NCI-H82 (cell line): ENCODE measurements at regions not wholly inside any gene's neighbourhood (a gene's known extent, or its start where the extent isn't known, plus 50 kb on each side); places are given as distances from the start of the nearest gene placed in this dataset.

Experiments used
- DNase-seq: peaks from one replicate; lab custom pipeline; 2025; lab: John Stamatoyannopoulos, UW

- DNase-seq: no peak
Measured at GRCh38 chr1:4137621-4138415, 237.7 kb upstream of the C1orf174 start.

GRCh38 chr1:4139646-4140045, 239.6 kb upstream of the C1orf174 start:
- no peak for DNase-seq

- DNase-seq: no peak
Measured at GRCh38 chr1:4140241-4140640, 240.2 kb upstream of the C1orf174 start.

GRCh38 chr1:4140821-4141220, 240.7 kb upstream of the C1orf174 start:
- DNase-seq: no peak

GRCh38 chr1:4144349-4144971, 244.4 kb upstream of the C1orf174 start:
- no peak for DNase-seq

- no peak for DNase-seq
Measured at GRCh38 chr1:4146101-4146500, 246.0 kb upstream of the C1orf174 start.

- no peak for DNase-seq
Measured at GRCh38 chr1:4146614-4147013, 246.5 kb upstream of the C1orf174 start.

GRCh38 chr1:4147509-4147908, 247.4 kb upstream of the C1orf174 start:
- no peak for DNase-seq

- DNase-seq: no peak
Measured at GRCh38 chr1:4149281-4149680, 249.2 kb upstream of the C1orf174 start.

GRCh38 chr1:4149831-4150230, 249.8 kb upstream of the C1orf174 start:
- no peak for DNase-seq

- no peak for DNase-seq
Measured at GRCh38 chr1:4150262-4150661, 250.2 kb upstream of the C1orf174 start.

GRCh38 chr1:4152266-4152665, 252.2 kb upstream of the C1orf174 start:
- DNase-seq: no peak

- DNase-seq: no peak
Measured at GRCh38 chr1:4153571-4153970, 253.5 kb upstream of the C1orf174 start.

GRCh38 chr1:4156241-4156973, 256.3 kb upstream of the C1orf174 start:
- DNase-seq: no peak

GRCh38 chr1:4160181-4160580, 260.1 kb upstream of the C1orf174 start:
- DNase-seq: no peak

- DNase-seq: peak; percentile 18
Measured at GRCh38 chr1:4161366-4162006, 261.4 kb upstream of the C1orf174 start.

- no peak for DNase-seq
Measured at GRCh38 chr1:4164965-4165364, 264.9 kb upstream of the C1orf174 start.

- DNase-seq: no peak
Measured at GRCh38 chr1:4165686-4166300, 265.7 kb upstream of the C1orf174 start.

GRCh38 chr1:4166713-4167112, 266.6 kb upstream of the C1orf174 start:
- DNase-seq: no peak

- DNase-seq: no peak
Measured at GRCh38 chr1:4169991-4170390, 269.9 kb upstream of the C1orf174 start.

- DNase-seq: no peak
Measured at GRCh38 chr1:4170548-4171340, 270.7 kb upstream of the C1orf174 start.
